Tibial nerve (tissue), 4 donors: ENCODE measurements at regions not wholly inside any gene's neighbourhood (a gene's known extent, or its start where the extent isn't known, plus 50 kb on each side); places are given as distances from the start of the nearest gene placed in this dataset.

Experiments used
- EP300 ChIP-seq, 2 donors: sonication (generic); formaldehyde crosslinking; IDR thresholded peaks; one replicate each; pipeline ENCODE4 v1.6.1; 2017; ENCODE audit warnings: antibody characterized with exemption in 2 of 2, mild to moderate bottlenecking in 1 of 2
- POLR2A ChIP-seq, 2 donors: fragments of 450-650 bp; IDR thresholded peaks; one replicate each; pipeline ENCODE4 v1.6.1; 2017; ENCODE audit warnings: antibody characterized with exemption in 2 of 2, mild to moderate bottlenecking in 2 of 2, moderate library complexity in 2 of 2
- TF ChIP-seq, protein P1 (sequence below), 5 experiments: fragments of 200-600 bp in 3 of 5; fragments of 450-650 bp in 2 of 5; sonication (generic) in 3 of 5; IDR thresholded peaks; one replicate each; pipeline ENCODE4 v1.5.1; 2016 to 2019; ENCODE audit warnings: antibody characterized with exemption in 5 of 5, mild to moderate bottlenecking in 3 of 5, moderate library complexity in 2 of 5

DNA sequence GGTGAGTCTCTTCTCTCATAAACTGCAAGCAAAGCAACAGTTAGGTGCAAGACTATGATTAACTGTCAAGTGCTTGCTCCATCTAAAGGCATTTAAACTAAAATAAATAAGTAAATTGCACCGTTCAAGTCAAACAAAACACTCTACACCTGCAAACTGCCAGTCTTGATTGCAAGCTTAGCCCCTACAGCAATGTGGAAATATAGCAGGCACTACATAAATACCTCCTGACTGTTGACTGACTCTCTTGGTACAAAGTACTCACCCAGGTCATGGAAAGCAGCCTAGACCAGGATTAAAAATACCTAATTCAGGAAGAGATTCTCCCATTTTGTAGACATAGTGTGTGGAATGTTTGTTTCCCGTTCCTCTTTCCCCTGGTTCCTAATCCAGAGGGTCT lies 176.6 kb upstream of the KLHL29 start:
- TF ChIP-seq POLR2A (IDR thresholded peaks at IDR 0.05) (no peak), EP300 (IDR thresholded peaks at IDR 0.05) (no peak)
- TF ChIP-seq, protein P1, sequence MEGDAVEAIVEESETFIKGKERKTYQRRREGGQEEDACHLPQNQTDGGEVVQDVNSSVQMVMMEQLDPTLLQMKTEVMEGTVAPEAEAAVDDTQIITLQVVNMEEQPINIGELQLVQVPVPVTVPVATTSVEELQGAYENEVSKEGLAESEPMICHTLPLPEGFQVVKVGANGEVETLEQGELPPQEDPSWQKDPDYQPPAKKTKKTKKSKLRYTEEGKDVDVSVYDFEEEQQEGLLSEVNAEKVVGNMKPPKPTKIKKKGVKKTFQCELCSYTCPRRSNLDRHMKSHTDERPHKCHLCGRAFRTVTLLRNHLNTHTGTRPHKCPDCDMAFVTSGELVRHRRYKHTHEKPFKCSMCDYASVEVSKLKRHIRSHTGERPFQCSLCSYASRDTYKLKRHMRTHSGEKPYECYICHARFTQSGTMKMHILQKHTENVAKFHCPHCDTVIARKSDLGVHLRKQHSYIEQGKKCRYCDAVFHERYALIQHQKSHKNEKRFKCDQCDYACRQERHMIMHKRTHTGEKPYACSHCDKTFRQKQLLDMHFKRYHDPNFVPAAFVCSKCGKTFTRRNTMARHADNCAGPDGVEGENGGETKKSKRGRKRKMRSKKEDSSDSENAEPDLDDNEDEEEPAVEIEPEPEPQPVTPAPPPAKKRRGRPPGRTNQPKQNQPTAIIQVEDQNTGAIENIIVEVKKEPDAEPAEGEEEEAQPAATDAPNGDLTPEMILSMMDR (IDR thresholded peaks at IDR 0.05), result no peak
